GM23338 (cell line): ENCODE measurements at regions not wholly inside any gene's neighbourhood (a gene's known extent, or its start where the extent isn't known, plus 50 kb on each side); places are given as distances from the start of the nearest gene placed in this dataset.

Source experiments
- ATAC-seq: fragments of 200-7000 bp; cut with Tn5 transposase; 3 replicates; pipeline ENCODE4 v1.9.1; 2020
- DNase-seq: peaks from one replicate; pipeline ENCODE4 v3.0.0-alpha.2; 2015; ENCODE audit warnings: low spot score
- H2AFZ ChIP-seq: fragments of 200-600 bp; sonication (generic); 2 replicates; pipeline ENCODE4 v1.8.0; 2016; ENCODE audit warnings: antibody characterized with exemption, mild to moderate bottlenecking, moderate library complexity
- H3F3A ChIP-seq: fragments of 200-600 bp; sonication (generic); replicated peaks from 2 replicates; pipeline ENCODE4 v1.8.0; 2017; ENCODE audit warnings: antibody characterized with exemption, mixed run types, low read depth
- H3K27ac ChIP-seq: fragments of 200-600 bp; sonication (generic); 2 replicates; pipeline ENCODE4 v1.6.1; 2016; ENCODE audit warnings: low read depth
- H3K27me3 ChIP-seq: fragments of 200-600 bp; sonication (generic); 2 replicates; pipeline ENCODE4 v1.8.0; 2016; ENCODE audit warnings: mild to moderate bottlenecking, mixed run types, moderate library complexity; ENCODE audit not compliant: insufficient read depth
- H3K36me3 ChIP-seq: fragments of 200-600 bp; sonication (generic); 2 replicates; pipeline ENCODE4 v1.8.0; 2016; ENCODE audit warnings: mild to moderate bottlenecking; ENCODE audit not compliant: insufficient read depth
- H3K4me1 ChIP-seq: fragments of 200-600 bp; sonication (generic); 2 replicates; pipeline ENCODE4 v1.8.0; 2016; ENCODE audit warnings: mild to moderate bottlenecking, moderate library complexity; ENCODE audit not compliant: insufficient read depth
- H3K4me2 ChIP-seq: fragments of 200-600 bp; sonication (generic); 2 replicates; pipeline ENCODE4 v1.7.1; 2017; ENCODE audit warnings: mixed run types
- H3K4me3 ChIP-seq: fragments of 200-600 bp; sonication (generic); 2 replicates; pipeline ENCODE4 v1.6.1; 2016; ENCODE audit warnings: mixed run types
- H3K79me2 ChIP-seq: fragments of 200-600 bp; sonication (generic); replicated peaks from 2 replicates; pipeline ENCODE4 v1.8.0; 2017; ENCODE audit warnings: mild to moderate bottlenecking; ENCODE audit not compliant: insufficient read depth
- H3K9me2 ChIP-seq: fragments of 200-600 bp; sonication (generic); 2 replicates; pipeline ENCODE4 v1.8.0; 2017; ENCODE audit not compliant: insufficient read depth
- H4K20me1 ChIP-seq: fragments of 200-600 bp; sonication (generic); replicated peaks from 2 replicates; pipeline ENCODE4 v1.8.0; 2017; ENCODE audit warnings: mild to moderate bottlenecking; ENCODE audit not compliant: insufficient read depth
- H3K27ac Mint-ChIP-seq: 2 replicates; pipeline ENCODE4 v1.8.0; 2020; ENCODE audit warnings: inconsistent platforms, mild to moderate bottlenecking, moderate library complexity, mixed read lengths
- H3K27me3 Mint-ChIP-seq: 3 replicates; pipeline ENCODE4 v1.8.0; 2022; ENCODE audit warnings: low read depth, mild to moderate bottlenecking, moderate library complexity, mixed read lengths, inconsistent platforms; ENCODE audit not compliant: insufficient read depth, poor library complexity
- H3K36me3 Mint-ChIP-seq: 3 replicates; pipeline ENCODE4 v1.8.0; 2021; ENCODE audit warnings: low read depth, mild to moderate bottlenecking, inconsistent platforms, moderate library complexity, mixed read lengths
- H3K4me1 Mint-ChIP-seq: 3 replicates; pipeline ENCODE4 v1.8.0; 2020; ENCODE audit warnings: mild to moderate bottlenecking, inconsistent platforms, mixed read lengths
- H3K4me3 Mint-ChIP-seq: 3 replicates; pipeline ENCODE4 v1.8.0; 2021; ENCODE audit warnings: moderate library complexity, mild to moderate bottlenecking, inconsistent platforms, mixed read lengths
- H3K9me3 Mint-ChIP-seq: 3 replicates; pipeline ENCODE4 v1.8.0; 2020; ENCODE audit warnings: moderate library complexity, mild to moderate bottlenecking, inconsistent platforms, mixed read lengths
- CREB1 ChIP-seq: fragments of 250-450 bp; sonication (Bioruptor Pico); IDR thresholded peaks from 2 replicates; pipeline ENCODE4 v1.5.0; 2020; ENCODE audit warnings: low read depth, mild to moderate bottlenecking, moderate library complexity
- ETS1 ChIP-seq: IDR thresholded peaks from 2 replicates; pipeline ENCODE4 v1.6.1; 2016; ENCODE audit warnings: antibody characterized with exemption
- EZH2 ChIP-seq: fragments of 200-600 bp; sonication (generic); IDR thresholded peaks from one replicate; pipeline ENCODE4 v1.8.0; 2017; ENCODE audit warnings: antibody characterized with exemption, mild to moderate bottlenecking, low read depth; ENCODE audit not compliant: unreplicated experiment
- EZH2phosphoT487 ChIP-seq: fragments of 200-600 bp; sonication (generic); IDR thresholded peaks from one replicate; pipeline ENCODE4 v1.8.1; 2018; ENCODE audit warnings: antibody characterized with exemption; ENCODE audit not compliant: unreplicated experiment
- JUNB ChIP-seq: IDR thresholded peaks from one replicate; pipeline ENCODE4 v1.6.1; 2016; ENCODE audit warnings: antibody characterized with exemption; ENCODE audit not compliant: unreplicated experiment
- POLR2AphosphoS5 ChIP-seq: IDR thresholded peaks from 2 replicates; pipeline ENCODE4 v1.6.1; 2016; ENCODE audit warnings: antibody characterized with exemption, low read depth
- STAT1 ChIP-seq: IDR thresholded peaks from one replicate; pipeline ENCODE4 v1.6.1; 2016; ENCODE audit warnings: antibody characterized with exemption; ENCODE audit not compliant: unreplicated experiment
- TF ChIP-seq, protein P1 (sequence below): fragments of 250-450 bp; sonication (Bioruptor Pico); IDR thresholded peaks from 2 replicates; pipeline ENCODE4 v1.5.0; 2020; ENCODE audit warnings: mild to moderate bottlenecking, moderate library complexity
- TF ChIP-seq, protein P2 (sequence below): IDR thresholded peaks from one replicate; pipeline ENCODE4 v1.6.1; 2018; ENCODE audit warnings: antibody characterized with exemption; ENCODE audit not compliant: unreplicated experiment

DNA sequence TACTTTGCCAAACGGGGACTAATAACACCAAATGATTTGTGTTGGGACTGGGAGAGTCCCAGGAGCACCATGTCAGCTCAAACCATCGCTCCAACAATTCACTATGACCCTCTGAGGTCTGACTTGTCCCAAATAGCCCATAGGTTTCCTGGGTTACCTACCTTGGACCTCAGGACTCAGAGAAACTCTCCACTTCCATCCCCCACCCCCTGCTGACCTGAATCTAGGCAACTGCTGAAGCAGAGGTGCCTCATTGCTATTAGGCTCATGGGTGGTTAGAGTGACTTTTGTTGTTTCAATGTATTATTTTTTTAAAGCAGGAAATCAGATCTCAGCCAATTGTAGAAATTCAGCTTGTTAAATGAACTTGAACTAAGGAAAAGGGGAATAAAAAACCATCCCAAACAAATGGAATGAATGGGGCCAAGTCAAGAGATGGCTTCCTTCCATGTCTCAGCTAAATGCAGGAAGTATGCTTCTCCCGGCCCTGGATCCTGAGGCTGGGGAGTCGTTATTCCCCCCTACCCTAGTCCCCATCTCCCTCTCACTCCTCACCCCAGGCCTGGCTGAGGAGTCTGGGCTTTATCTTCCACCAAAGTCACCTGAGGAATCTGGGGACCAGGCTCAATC is 80.9 kb upstream of the SLC24A4 start (continued):
- TF ChIP-seq, protein P1, sequence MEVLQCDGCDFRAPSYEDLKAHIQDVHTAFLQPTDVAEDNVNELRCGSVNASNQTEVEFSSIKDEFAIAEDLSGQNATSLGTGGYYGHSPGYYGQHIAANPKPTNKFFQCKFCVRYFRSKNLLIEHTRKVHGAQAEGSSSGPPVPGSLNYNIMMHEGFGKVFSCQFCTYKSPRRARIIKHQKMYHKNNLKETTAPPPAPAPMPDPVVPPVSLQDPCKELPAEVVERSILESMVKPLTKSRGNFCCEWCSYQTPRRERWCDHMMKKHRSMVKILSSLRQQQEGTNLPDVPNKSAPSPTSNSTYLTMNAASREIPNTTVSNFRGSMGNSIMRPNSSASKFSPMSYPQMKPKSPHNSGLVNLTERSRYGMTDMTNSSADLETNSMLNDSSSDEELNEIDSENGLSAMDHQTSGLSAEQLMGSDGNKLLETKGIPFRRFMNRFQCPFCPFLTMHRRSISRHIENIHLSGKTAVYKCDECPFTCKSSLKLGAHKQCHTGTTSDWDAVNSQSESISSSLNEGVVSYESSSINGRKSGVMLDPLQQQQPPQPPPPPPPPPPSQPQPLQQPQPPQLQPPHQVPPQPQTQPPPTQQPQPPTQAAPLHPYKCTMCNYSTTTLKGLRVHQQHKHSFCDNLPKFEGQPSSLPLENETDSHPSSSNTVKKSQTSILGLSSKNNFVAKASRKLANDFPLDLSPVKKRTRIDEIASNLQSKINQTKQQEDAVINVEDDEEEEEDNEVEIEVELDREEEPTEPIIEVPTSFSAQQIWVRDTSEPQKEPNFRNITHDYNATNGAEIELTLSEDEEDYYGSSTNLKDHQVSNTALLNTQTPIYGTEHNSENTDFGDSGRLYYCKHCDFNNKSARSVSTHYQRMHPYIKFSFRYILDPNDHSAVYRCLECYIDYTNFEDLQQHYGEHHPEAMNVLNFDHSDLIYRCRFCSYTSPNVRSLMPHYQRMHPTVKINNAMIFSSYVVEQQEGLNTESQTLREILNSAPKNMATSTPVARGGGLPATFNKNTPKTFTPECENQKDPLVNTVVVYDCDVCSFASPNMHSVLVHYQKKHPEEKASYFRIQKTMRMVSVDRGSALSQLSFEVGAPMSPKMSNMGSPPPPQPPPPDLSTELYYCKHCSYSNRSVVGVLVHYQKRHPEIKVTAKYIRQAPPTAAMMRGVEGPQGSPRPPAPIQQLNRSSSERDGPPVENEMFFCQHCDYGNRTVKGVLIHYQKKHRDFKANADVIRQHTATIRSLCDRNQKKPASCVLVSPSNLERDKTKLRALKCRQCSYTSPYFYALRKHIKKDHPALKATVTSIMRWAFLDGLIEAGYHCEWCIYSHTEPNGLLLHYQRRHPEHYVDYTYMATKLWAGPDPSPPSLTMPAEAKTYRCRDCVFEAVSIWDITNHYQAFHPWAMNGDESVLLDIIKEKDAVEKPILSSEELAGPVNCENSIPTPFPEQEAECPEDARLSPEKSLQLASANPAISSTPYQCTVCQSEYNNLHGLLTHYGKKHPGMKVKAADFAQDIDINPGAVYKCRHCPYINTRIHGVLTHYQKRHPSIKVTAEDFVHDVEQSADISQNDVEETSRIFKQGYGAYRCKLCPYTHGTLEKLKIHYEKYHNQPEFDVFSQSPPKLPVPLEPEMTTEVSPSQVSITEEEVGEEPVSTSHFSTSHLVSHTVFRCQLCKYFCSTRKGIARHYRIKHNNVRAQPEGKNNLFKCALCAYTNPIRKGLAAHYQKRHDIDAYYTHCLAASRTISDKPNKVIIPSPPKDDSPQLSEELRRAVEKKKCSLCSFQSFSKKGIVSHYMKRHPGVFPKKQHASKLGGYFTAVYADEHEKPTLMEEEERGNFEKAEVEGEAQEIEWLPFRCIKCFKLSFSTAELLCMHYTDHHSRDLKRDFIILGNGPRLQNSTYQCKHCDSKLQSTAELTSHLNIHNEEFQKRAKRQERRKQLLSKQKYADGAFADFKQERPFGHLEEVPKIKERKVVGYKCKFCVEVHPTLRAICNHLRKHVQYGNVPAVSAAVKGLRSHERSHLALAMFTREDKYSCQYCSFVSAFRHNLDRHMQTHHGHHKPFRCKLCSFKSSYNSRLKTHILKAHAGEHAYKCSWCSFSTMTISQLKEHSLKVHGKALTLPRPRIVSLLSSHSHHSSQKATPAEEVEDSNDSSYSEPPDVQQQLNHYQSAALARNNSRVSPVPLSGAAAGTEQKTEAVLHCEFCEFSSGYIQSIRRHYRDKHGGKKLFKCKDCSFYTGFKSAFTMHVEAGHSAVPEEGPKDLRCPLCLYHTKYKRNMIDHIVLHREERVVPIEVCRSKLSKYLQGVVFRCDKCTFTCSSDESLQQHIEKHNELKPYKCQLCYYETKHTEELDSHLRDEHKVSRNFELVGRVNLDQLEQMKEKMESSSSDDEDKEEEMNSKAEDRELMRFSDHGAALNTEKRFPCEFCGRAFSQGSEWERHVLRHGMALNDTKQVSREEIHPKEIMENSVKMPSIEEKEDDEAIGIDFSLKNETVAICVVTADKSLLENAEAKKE (CRISPR knock-in tag), result no peak
- TF ChIP-seq POLR2AphosphoS5 (no peak), EZH2phosphoT487 (no peak), CREB1 (CRISPR knock-in tag) (no peak), ETS1 (no peak), EZH2 (no peak), STAT1 (no peak)

- Histone ChIP-seq H3K4me2 (no peak overlapping the region), H3K79me2 (no peaks in the 10 kb centered on the region), H3K27ac (no peak overlapping the region), H3K4me3 (no peak overlapping the region), H2AFZ (no peak overlapping the region), H3K27me3 (no peaks in the 10 kb centered on the region), H3K36me3 (no peaks in the 10 kb centered on the region), H3K4me1 (no peaks in the 10 kb centered on the region), H4K20me1 (no peaks in the 10 kb centered on the region), H3K9me2 (no peaks in the 10 kb centered on the region), H3F3A (no peaks in the 10 kb centered on the region)
- Mint-ChIP-seq H3K4me1 (no peaks in the 10 kb centered on the region), H3K9me3 (peaks cover 63% of the 10 kb centered on the region), H3K36me3 (peaks cover 27% of the 10 kb centered on the region), H3K27me3 (peaks cover 9% of the 10 kb centered on the region), H3K27ac (no peak overlapping the region), H3K4me3 (no peak overlapping the region)
- ATAC-seq (no peak), DNase-seq (no peak)
- TF ChIP-seq ETS1 (no peak), STAT1 (no peak), EZH2 (no peak), JUNB (no peak)
- TF ChIP-seq, protein P2, sequence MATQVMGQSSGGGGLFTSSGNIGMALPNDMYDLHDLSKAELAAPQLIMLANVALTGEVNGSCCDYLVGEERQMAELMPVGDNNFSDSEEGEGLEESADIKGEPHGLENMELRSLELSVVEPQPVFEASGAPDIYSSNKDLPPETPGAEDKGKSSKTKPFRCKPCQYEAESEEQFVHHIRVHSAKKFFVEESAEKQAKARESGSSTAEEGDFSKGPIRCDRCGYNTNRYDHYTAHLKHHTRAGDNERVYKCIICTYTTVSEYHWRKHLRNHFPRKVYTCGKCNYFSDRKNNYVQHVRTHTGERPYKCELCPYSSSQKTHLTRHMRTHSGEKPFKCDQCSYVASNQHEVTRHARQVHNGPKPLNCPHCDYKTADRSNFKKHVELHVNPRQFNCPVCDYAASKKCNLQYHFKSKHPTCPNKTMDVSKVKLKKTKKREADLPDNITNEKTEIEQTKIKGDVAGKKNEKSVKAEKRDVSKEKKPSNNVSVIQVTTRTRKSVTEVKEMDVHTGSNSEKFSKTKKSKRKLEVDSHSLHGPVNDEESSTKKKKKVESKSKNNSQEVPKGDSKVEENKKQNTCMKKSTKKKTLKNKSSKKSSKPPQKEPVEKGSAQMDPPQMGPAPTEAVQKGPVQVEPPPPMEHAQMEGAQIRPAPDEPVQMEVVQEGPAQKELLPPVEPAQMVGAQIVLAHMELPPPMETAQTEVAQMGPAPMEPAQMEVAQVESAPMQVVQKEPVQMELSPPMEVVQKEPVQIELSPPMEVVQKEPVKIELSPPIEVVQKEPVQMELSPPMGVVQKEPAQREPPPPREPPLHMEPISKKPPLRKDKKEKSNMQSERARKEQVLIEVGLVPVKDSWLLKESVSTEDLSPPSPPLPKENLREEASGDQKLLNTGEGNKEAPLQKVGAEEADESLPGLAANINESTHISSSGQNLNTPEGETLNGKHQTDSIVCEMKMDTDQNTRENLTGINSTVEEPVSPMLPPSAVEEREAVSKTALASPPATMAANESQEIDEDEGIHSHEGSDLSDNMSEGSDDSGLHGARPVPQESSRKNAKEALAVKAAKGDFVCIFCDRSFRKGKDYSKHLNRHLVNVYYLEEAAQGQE, result no peak
These were observed 78.2 kb upstream of the SLC24A4 start for GRCh38 chr14:92244805-92245204.
